ENCODE measurements at regions not wholly inside any gene's neighbourhood (a gene's known extent, or its start where the extent isn't known, plus 50 kb on each side); places are given as distances from the start of the nearest gene placed in this dataset.

DNA sequence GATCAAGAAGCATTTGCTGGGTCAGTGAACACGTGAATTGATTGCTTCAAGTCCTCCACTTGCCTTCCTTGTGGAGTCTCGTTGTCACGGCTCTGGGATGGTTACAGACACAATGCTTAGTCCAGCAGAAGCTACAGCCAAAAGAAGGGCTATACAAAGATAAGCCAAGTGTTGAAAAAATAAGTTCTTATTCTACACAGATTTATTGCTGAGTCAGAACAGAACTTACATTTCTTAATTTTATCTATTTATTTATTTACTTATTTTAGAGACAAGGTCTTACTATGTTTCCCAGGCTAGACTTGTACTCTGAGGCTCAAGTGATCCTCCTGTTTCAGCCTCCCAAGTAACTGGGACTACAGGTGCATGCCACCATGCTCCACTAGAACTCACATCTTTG, 199.0 kb downstream of the MYLK4 start:
- TF ChIP-seq, protein P1, sequence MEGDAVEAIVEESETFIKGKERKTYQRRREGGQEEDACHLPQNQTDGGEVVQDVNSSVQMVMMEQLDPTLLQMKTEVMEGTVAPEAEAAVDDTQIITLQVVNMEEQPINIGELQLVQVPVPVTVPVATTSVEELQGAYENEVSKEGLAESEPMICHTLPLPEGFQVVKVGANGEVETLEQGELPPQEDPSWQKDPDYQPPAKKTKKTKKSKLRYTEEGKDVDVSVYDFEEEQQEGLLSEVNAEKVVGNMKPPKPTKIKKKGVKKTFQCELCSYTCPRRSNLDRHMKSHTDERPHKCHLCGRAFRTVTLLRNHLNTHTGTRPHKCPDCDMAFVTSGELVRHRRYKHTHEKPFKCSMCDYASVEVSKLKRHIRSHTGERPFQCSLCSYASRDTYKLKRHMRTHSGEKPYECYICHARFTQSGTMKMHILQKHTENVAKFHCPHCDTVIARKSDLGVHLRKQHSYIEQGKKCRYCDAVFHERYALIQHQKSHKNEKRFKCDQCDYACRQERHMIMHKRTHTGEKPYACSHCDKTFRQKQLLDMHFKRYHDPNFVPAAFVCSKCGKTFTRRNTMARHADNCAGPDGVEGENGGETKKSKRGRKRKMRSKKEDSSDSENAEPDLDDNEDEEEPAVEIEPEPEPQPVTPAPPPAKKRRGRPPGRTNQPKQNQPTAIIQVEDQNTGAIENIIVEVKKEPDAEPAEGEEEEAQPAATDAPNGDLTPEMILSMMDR (conservative IDR thresholded peaks at IDR 0.05): no peak
- TF ChIP-seq EZH2 (IDR thresholded peaks at IDR 0.05; ENCODE audit: low read depth): no peak
